H1 (cell line): ENCODE measurements at regions not wholly inside any gene's neighbourhood (a gene's known extent, or its start where the extent isn't known, plus 50 kb on each side); places are given as distances from the start of the nearest gene placed in this dataset.

Source experiments
- CTCF ChIA-PET: fragments of 300-600 bp; sonication (Branson Sonifier 250); formaldehyde crosslinking; loops from one replicate; lab custom pipeline; 2021; ENCODE audit not compliant: partially characterized antibody; lab: Charles Lee
- POLR2A ChIA-PET: fragments of 300-600 bp; sonication (Branson Sonifier 250); formaldehyde crosslinking; loops from one replicate; lab custom pipeline; 2021; ENCODE audit warnings: inconsistent platforms; ENCODE audit not compliant: partially characterized antibody; lab: Charles Lee
- DNase-seq, 2 experiments: peaks; one replicate each; pipeline versions ENCODE4 v3.0.0 to v3.0.0-alpha.2; 2010 to 2022; ENCODE audit warnings: low spot score in 2 of 2, low read depth in 1 of 2, mixed read lengths in 1 of 2
- FAIRE-seq: peaks from 2 replicates; lab custom pipeline; 2011; peaks lifted over from hg19 to GRCh38; lab: Jason Lieb, UNC
- H2AFZ ChIP-seq: 2 replicates; pipeline ENCODE4 v1.8.1; 2012; ENCODE audit warnings: low read length, inconsistent platforms
- H2AK5ac ChIP-seq: 2 replicates; pipeline ENCODE4 v1.6.1; 2013; ENCODE audit warnings: low read depth, low read length
- H2BK120ac ChIP-seq: replicated peaks from 2 replicates; pipeline ENCODE3; 2013; ENCODE audit warnings: low read depth, low read length, inconsistent platforms
- H2BK12ac ChIP-seq: 2 replicates; pipeline ENCODE4 v1.6.1; 2013; ENCODE audit warnings: low read depth, low read length
- H2BK15ac ChIP-seq: 2 replicates; pipeline ENCODE4 v1.6.1; 2013; ENCODE audit warnings: low read length
- H2BK20ac ChIP-seq: 2 replicates; pipeline ENCODE4 v1.6.1; 2013; ENCODE audit warnings: low read length
- H2BK5ac ChIP-seq: 2 replicates; pipeline ENCODE4 v1.6.1; 2013; ENCODE audit warnings: low read depth, low read length
- H3K14ac ChIP-seq: 2 replicates; pipeline ENCODE4 v1.6.1; 2013; ENCODE audit warnings: inconsistent platforms; ENCODE audit not compliant: insufficient read length
- H3K18ac ChIP-seq: 2 replicates; pipeline ENCODE4 v1.6.1; 2013; ENCODE audit warnings: low read length; ENCODE audit errors: extremely low read depth
- H3K23ac ChIP-seq: 2 replicates; pipeline ENCODE4 v1.6.1; 2013; ENCODE audit warnings: inconsistent platforms; ENCODE audit not compliant: insufficient read length
- H3K23me2 ChIP-seq: 2 replicates; pipeline ENCODE4 v1.6.1; 2013; ENCODE audit warnings: low read depth, low read length
- H3K27ac ChIP-seq: 2 replicates; pipeline ENCODE4 v1.6.1; 2011; ENCODE audit warnings: low read depth, low read length, inconsistent platforms
- H3K27me3 ChIP-seq, 4 experiments: replicated peaks in 1 of 4; 1 replicate in 1 of 4; 2 replicates in 3 of 4; pipeline versions ENCODE4 v1.6.1 to v1.8.1; 2011 to 2013; ENCODE audit warnings: low read length in 3 of 4, mild to moderate bottlenecking in 3 of 4, inconsistent platforms in 2 of 4, mixed read lengths in 2 of 4, moderate library complexity in 1 of 4; ENCODE audit not compliant: control insufficient read depth in 3 of 4, insufficient read depth in 3 of 4; ENCODE audit errors: extremely low read depth in 1 of 4
- H3K36me3 ChIP-seq, 4 experiments: 2 replicates each; pipeline versions ENCODE4 v1.6.1 to v1.8.1; 2011 to 2013; ENCODE audit warnings: mild to moderate bottlenecking in 4 of 4, low read length in 3 of 4, moderate library complexity in 2 of 4, control low read depth in 1 of 4, inconsistent platforms in 1 of 4; ENCODE audit not compliant: insufficient read depth in 4 of 4, control insufficient read depth in 2 of 4
- H3K4ac ChIP-seq: replicated peaks from 2 replicates; pipeline ENCODE3; 2013; ENCODE audit warnings: low read length, low read depth, mixed read lengths, inconsistent platforms; ENCODE audit not compliant: insufficient read length
- H3K4me1 ChIP-seq, 4 experiments: replicated peaks in 1 of 4; 1 replicate in 1 of 4; 2 replicates in 3 of 4; pipeline versions ENCODE4 v1.6.1 to v1.8.1; 2011 to 2013; ENCODE audit warnings: low read length in 3 of 4, inconsistent platforms in 2 of 4, mixed read lengths in 1 of 4; ENCODE audit not compliant: insufficient read depth in 4 of 4, control insufficient read depth in 3 of 4
- H3K4me2 ChIP-seq, 2 experiments: 2 replicates each; pipeline versions ENCODE4 v1.6.1 to v1.8.1; 2011 to 2013; ENCODE audit warnings: low read depth in 2 of 2, low read length in 2 of 2, control low read depth in 1 of 2, inconsistent platforms in 1 of 2, mild to moderate bottlenecking in 1 of 2; ENCODE audit not compliant: insufficient read depth in 1 of 2
- H3K4me3 ChIP-seq, 4 experiments: fragments of 200-600, 300-600 bp in 1 of 4; sonication (generic), shearing (Covaris generic), sonication (Bioruptor Twin) in 1 of 4; 2 replicates each; pipeline versions ENCODE4 v1.5.1 to v1.8.1; 2011 to 2016; ENCODE audit warnings: low read length in 4 of 4, low read depth in 3 of 4, control low read depth in 2 of 4, inconsistent platforms in 2 of 4, mild to moderate bottlenecking in 2 of 4, mixed read lengths in 1 of 4, moderate library complexity in 1 of 4; ENCODE audit not compliant: insufficient read depth in 2 of 4; ENCODE audit errors: extremely low read depth in 1 of 4
- H3K56ac ChIP-seq: replicated peaks from 2 replicates; pipeline ENCODE3; 2013; ENCODE audit warnings: low read depth, mild to moderate bottlenecking, mixed read lengths, low read length, inconsistent platforms; ENCODE audit not compliant: insufficient read length
- H3K79me1 ChIP-seq: 2 replicates; pipeline ENCODE4 v1.6.1; 2013; ENCODE audit warnings: low read depth, low read length, control low read depth
- H3K79me2 ChIP-seq, 2 experiments: 2 replicates each; pipeline versions ENCODE4 v1.6.1 to v1.8.1; 2012 to 2013; ENCODE audit warnings: low read length in 2 of 2, mild to moderate bottlenecking in 2 of 2, inconsistent platforms in 1 of 2; ENCODE audit not compliant: insufficient read depth in 2 of 2, control insufficient read depth in 1 of 2
- H3K9ac ChIP-seq, 4 experiments: replicated peaks in 1 of 4; 1 replicate in 1 of 4; 2 replicates in 3 of 4; pipeline versions ENCODE4 v1.6.1 to v1.8.1; 2011 to 2013; ENCODE audit warnings: low read depth in 3 of 4, low read length in 3 of 4, control low read depth in 2 of 4, mild to moderate bottlenecking in 2 of 4, moderate library complexity in 2 of 4, inconsistent platforms in 1 of 4; ENCODE audit errors: extremely low read depth in 1 of 4
- H3K9me3 ChIP-seq, 2 experiments: 2 replicates each; pipeline versions ENCODE4 v1.6.1 to v1.8.1; 2012 to 2013; ENCODE audit warnings: mild to moderate bottlenecking in 2 of 2, moderate library complexity in 2 of 2, control low read depth in 1 of 2, inconsistent platforms in 1 of 2, low read depth in 1 of 2, low read length in 1 of 2, mixed read lengths in 1 of 2; ENCODE audit not compliant: insufficient read depth in 2 of 2
- H4K20me1 ChIP-seq, 2 experiments: replicated peaks in 1 of 2; 2 replicates each; pipeline versions ENCODE3 to v1.8.1; 2011 to 2013; ENCODE audit warnings: inconsistent platforms in 2 of 2, low read length in 2 of 2, mild to moderate bottlenecking in 1 of 2; ENCODE audit not compliant: insufficient read depth in 2 of 2, control insufficient read depth in 1 of 2
- H4K5ac ChIP-seq: 2 replicates; pipeline ENCODE4 v1.6.1; 2013; ENCODE audit warnings: low read length, low read depth, mixed read lengths, inconsistent platforms; ENCODE audit not compliant: insufficient read length
- H4K8ac ChIP-seq: 2 replicates; pipeline ENCODE4 v1.8.0; 2013; ENCODE audit warnings: mild to moderate bottlenecking, moderate library complexity, low read length, inconsistent platforms; ENCODE audit not compliant: insufficient read depth; ENCODE audit errors: extremely low read depth
- H4K91ac ChIP-seq: replicated peaks from 2 replicates; pipeline ENCODE3; 2013; ENCODE audit warnings: low read length, mixed read lengths, inconsistent platforms; ENCODE audit not compliant: insufficient read length
- ASH2L ChIP-seq: fragments of 200-600, 300-600 bp; sonication (generic); IDR thresholded peaks from one replicate; pipeline ENCODE4 v1.7.1; 2017; ENCODE audit warnings: low read length
- EZH2 ChIP-seq: fragments of 200-600 bp; sonication (generic); IDR thresholded peaks from 2 replicates; pipeline ENCODE4 v1.7.1; 2012; ENCODE audit warnings: low read depth, mild to moderate bottlenecking, moderate library complexity, low read length, inconsistent platforms; ENCODE audit not compliant: severe bottlenecking
- JUN ChIP-seq: IDR thresholded peaks from 2 replicates; pipeline ENCODE4 v1.6.1; 2011; ENCODE audit warnings: low read depth, mild to moderate bottlenecking, improper control_type of control experiment, low read length
- KDM1A ChIP-seq: fragments of 200-600, 300-600 bp; sonication (generic); IDR thresholded peaks from 2 replicates; pipeline ENCODE4 v1.7.1; 2016; ENCODE audit warnings: mild to moderate bottlenecking, low read length, borderline replicate concordance
- KDM5A ChIP-seq: fragments of 200-600 bp; IDR thresholded peaks from 2 replicates; pipeline ENCODE4 v1.7.1; 2012; ENCODE audit warnings: mild to moderate bottlenecking, low read length, inconsistent platforms, mixed read lengths
- MAFK ChIP-seq: IDR thresholded peaks from 2 replicates; pipeline ENCODE4 v1.6.1; 2012; ENCODE audit warnings: low read depth, mild to moderate bottlenecking, improper control_type of control experiment, low read length
- NANOG ChIP-seq: IDR thresholded peaks from 2 replicates; pipeline ENCODE4 v1.6.1; 2011; ENCODE audit warnings: low read length, low read depth, mild to moderate bottlenecking, inconsistent platforms; ENCODE audit not compliant: insufficient read depth, poor library complexity, severe bottlenecking
- RBBP5 ChIP-seq: IDR thresholded peaks from 2 replicates; pipeline ENCODE4 v1.7.1; 2012; ENCODE audit warnings: low read depth, mild to moderate bottlenecking, inconsistent platforms, low read length, moderate library complexity, borderline replicate concordance
- SRF ChIP-seq: IDR thresholded peaks from 2 replicates; pipeline ENCODE4 v1.6.1; 2011; ENCODE audit warnings: mild to moderate bottlenecking, low read depth, low read length, moderate library complexity
- TAF1 ChIP-seq: IDR thresholded peaks from 2 replicates; pipeline ENCODE4 v1.6.1; 2011; ENCODE audit warnings: mild to moderate bottlenecking, low read depth, low read length
- WGBS, 2 experiments: shearing (Covaris generic) in 1 of 2; methylation state at CpG; one replicate each; pipeline versions ENCODE4 v1.1.6 to v1.1.7; 2013 to 2015; ENCODE audit warnings: low lambda C conversion rate in 2 of 2, mixed read lengths in 2 of 2, inconsistent platforms in 1 of 2, low coverage in 1 of 2, missing lambda C conversion rate in 1 of 2; ENCODE audit not compliant: insufficient replicate concordance in 2 of 2, insufficient coverage in 1 of 2, insufficient read length in 1 of 2; ENCODE audit errors: extremely low coverage in 1 of 2, missing lambda C conversion rate in 1 of 2; 5-methylcytosine and 5-hydroxymethylcytosine counted together
- TF ChIP-seq, protein P1 (sequence below): IDR thresholded peaks from 2 replicates; pipeline ENCODE4 v1.6.1; 2012; ENCODE audit warnings: inconsistent platforms

DNA sequence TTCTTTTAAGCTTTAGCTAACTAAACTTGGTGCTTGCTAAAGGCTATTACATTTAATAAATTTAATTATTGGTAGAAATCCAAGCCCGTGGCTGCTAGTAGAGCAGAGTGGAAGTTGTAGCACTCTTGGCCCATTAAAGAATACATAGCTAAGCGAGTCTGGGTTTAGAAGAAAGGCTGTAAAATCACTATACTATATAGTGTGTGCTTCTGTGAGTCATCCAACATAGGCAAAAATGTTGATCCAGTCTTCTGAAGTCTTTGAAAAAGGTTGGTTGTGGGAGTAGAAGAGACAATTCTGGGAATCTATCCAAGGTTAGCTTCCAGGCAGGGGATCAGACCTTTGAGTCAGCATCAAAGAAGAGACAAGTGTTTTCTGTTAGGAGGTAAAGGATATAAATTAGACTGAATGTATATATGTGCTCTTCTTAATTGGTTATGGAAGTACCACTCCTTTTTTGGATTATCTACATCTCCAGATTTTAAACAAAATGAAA lies 664.2 kb downstream of the NXPH1 start:
- H3K4me1 ChIP-seq: no peaks in the 10 kb centered on the region
- no peak overlapping the region for H2AFZ ChIP-seq
- ChIA-PET POLR2A (no interaction called here), CTCF (interaction anchor here (0.8 to 1.2 kb wide), 2 partner anchors 14 to 49 kb away, joined by 3 to 5 read pairs; no protein-coding TSS in a partner anchor)
- H3K27ac ChIP-seq: no peak overlapping the region
- H3K56ac ChIP-seq: no peak overlapping the region
- FAIRE-seq (no peak), DNase-seq (no peak)
- no peaks in the 10 kb centered on the region for H3K79me1 ChIP-seq
- H2BK15ac ChIP-seq: no peak overlapping the region
- no peak overlapping the region for H2AK5ac ChIP-seq
- H3K4me3 ChIP-seq: no peak overlapping the region
- no peaks in the 10 kb centered on the region for H3K27me3 ChIP-seq
- no peak overlapping the region for H3K18ac ChIP-seq
- no peak overlapping the region for H2BK5ac ChIP-seq
- H3K14ac ChIP-seq: no peak overlapping the region
- H4K20me1 ChIP-seq: no peaks in the 10 kb centered on the region
- no peak overlapping the region for H4K91ac ChIP-seq
- no peak overlapping the region for H4K8ac ChIP-seq
- no peak overlapping the region for H3K23ac ChIP-seq
- H3K36me3 ChIP-seq: no peaks in the 10 kb centered on the region; a peak in 1 of 8 replicates
- H3K79me2 ChIP-seq: no peaks in the 10 kb centered on the region
- no peak overlapping the region for H2BK12ac ChIP-seq
- no peak overlapping the region for H3K4me2 ChIP-seq
- H4K5ac ChIP-seq: no peak overlapping the region
- no peak overlapping the region for H3K4ac ChIP-seq
- no peak overlapping the region for H2BK20ac ChIP-seq
- no peak for TF ChIP-seq ASH2L
- no peak for TF ChIP-seq SRF
- TF ChIP-seq JUN: no peak
- TF ChIP-seq EZH2: no peak
- no peak for TF ChIP-seq NANOG
- TF ChIP-seq KDM1A: no peak
- no peak for TF ChIP-seq KDM5A
- no peak for TF ChIP-seq MAFK
- no peak for TF ChIP-seq RBBP5
- TF ChIP-seq, protein P1, sequence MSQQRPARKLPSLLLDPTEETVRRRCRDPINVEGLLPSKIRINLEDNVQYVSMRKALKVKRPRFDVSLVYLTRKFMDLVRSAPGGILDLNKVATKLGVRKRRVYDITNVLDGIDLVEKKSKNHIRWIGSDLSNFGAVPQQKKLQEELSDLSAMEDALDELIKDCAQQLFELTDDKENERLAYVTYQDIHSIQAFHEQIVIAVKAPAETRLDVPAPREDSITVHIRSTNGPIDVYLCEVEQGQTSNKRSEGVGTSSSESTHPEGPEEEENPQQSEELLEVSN: no peak
- TF ChIP-seq TAF1: no peak
- H3K23me2 ChIP-seq: no peaks in the 10 kb centered on the region
- no peaks in the 10 kb centered on the region for H3K9me3 ChIP-seq
- H3K9ac ChIP-seq: no peak overlapping the region
- 92% methylated on average over 2 of the region's 2 CpGs; no CpG with 5 or more reads in 1 of the 2 experiments for WGBS, 2 experiments
- no peak overlapping the region for H2BK120ac ChIP-seq
